GM12864 (cell line): ENCODE measurements at regions not wholly inside any gene's neighbourhood (a gene's known extent, or its start where the extent isn't known, plus 50 kb on each side); places are given as distances from the start of the nearest gene placed in this dataset.

Source experiments
- DNase-seq: peaks from one replicate; pipeline ENCODE4 v3.0.0-alpha.2; 2011; ENCODE audit warnings: low read depth
- H3K4me3 ChIP-seq: 2 replicates; pipeline ENCODE4 v1.5.1; 2011; ENCODE audit warnings: mild to moderate bottlenecking, low read depth, low read length, control low read depth
- TF ChIP-seq, protein P1 (sequence below): IDR thresholded peaks from 2 replicates; pipeline ENCODE4 v1.5.1; 2011; ENCODE audit warnings: low read depth, mild to moderate bottlenecking, moderate library complexity, low read length, control low read depth, inconsistent platforms; ENCODE audit errors: missing control alignments

DNA sequence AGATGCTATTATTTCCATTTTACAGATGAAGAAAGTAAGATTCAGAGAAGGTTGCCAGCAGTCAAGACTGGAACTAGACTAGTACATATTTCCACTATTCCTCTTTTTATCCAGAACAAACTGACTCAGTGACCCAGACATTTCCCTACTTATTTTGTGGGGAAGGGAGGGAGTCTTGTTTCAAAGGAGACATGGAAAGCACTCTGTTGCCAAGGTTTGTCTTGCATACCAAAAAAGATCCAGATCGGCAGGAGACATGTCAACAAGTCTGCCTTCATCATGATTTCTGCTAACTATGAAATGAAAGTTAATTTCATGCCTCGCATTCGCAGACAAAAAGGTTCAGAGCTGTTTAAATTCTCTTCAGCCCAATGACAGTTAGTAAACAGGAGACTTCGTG, 328.3 kb downstream of the DHX15 start:
- no peak overlapping the region for H3K4me3 ChIP-seq
- TF ChIP-seq, protein P1, sequence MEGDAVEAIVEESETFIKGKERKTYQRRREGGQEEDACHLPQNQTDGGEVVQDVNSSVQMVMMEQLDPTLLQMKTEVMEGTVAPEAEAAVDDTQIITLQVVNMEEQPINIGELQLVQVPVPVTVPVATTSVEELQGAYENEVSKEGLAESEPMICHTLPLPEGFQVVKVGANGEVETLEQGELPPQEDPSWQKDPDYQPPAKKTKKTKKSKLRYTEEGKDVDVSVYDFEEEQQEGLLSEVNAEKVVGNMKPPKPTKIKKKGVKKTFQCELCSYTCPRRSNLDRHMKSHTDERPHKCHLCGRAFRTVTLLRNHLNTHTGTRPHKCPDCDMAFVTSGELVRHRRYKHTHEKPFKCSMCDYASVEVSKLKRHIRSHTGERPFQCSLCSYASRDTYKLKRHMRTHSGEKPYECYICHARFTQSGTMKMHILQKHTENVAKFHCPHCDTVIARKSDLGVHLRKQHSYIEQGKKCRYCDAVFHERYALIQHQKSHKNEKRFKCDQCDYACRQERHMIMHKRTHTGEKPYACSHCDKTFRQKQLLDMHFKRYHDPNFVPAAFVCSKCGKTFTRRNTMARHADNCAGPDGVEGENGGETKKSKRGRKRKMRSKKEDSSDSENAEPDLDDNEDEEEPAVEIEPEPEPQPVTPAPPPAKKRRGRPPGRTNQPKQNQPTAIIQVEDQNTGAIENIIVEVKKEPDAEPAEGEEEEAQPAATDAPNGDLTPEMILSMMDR = no peak
- no peak for DNase-seq

DNA sequence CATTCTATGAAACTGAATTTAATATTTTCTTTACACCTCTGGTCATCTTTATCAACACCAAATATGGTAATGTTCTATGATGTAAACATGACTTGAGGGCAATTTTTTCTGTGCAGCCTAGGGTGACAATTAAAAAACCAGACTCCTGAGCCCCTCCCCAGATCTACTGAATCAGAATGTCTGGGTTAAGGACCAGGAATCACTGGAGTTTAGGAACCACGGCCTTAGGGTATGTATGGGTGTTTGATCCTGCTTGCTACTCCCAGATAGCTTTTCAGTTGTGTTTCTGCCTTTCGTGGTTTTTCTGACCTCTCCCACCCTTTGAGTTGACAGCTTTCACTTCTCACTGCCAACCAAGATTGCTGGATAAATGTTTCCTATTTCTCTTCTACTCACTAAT, 332.2 kb downstream of the DHX15 start:
- DNase-seq = no peak
- no peak overlapping the region for H3K4me3 ChIP-seq
- TF ChIP-seq, protein P1 = no peak

DNA sequence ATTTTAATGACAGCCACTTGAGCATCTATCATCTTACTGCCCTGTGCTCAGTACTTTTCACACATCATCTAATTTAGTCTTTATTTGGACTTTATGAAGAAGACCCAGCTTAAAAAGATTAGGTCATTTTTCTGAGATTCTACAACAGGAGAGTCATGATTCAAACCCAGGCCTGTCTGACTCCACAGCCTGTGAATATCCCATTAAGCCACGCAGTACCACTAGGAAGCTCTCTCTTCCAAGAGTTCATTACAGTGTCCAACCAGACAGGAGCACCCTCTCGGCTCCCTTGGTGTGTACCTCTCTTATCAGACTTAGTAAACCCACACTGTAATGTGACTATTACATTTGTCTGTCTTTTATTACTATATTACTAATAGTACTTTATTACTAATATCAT, 332.8 kb downstream of the DHX15 start:
- no peak for DNase-seq
- no peak overlapping the region for H3K4me3 ChIP-seq
- TF ChIP-seq, protein P1 = no peak

DNA sequence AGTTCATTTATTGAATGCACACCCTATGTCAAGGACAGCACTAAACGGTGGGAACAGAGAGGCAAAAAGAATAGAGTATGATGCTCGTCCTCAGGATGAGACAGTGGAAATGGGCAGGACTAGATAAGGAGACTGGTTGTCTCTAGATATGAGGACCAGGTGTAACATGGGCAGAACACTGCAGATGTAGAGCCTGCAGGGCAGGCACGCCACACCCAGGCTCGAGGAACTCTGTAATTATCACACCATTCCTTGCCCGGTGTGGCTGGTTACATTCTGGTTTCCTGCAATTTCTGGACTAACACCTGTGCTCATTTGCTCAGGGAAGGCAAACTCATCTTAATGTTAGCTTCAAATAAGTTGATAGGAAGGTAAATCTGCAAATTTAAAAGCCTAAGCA, 334.4 kb downstream of the DHX15 start:
- TF ChIP-seq, protein P1 = no peak
- DNase-seq = no peak
- H3K4me3 ChIP-seq = no peak overlapping the region

DNA sequence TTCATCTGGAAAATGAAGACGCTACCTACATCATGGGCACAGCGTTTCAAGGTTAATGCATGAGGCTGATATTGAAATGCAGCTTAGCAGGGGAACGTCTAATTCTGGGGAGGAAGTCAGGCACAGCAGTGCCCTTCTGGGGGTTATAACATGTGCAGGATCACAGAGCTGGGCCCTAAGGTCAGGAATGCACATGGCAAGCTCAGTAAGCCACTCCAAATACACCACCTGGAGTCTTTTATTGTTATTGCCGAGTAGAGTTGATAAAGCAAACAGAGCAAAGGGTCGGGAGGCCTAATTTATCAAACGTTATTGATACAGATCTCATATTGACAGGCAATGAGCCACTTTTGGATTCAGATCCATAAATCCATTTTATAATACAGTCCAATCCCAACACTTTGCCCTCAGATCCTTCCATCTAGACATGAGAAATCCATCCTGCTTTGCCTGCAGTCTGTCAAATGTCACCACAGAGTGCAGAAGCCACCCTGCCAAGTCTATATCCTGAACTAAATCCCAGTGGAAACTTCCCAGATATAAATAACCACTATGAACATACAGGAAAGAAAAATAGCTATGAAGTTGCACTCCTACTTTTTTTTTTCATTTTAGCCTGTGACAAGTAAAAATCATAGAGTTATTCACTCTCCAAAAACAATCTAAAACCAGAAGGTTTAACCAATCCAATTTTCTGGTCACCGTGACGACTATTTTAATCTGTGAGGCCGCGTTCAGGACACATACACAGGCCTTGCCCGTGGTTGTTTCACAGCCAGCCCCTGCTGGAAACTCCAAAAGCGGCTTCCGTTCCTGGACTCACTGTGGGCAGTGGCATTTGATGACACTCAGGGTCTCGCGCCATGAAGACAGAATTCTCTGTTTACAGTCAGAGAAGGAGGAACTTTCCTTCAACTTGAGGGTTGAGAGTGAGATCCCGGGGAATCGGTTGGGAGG, 335.4 kb downstream of the DHX15 start:
- TF ChIP-seq, protein P1 = no peak
- H3K4me3 ChIP-seq = no peak overlapping the region
- no peak for DNase-seq

DNA sequence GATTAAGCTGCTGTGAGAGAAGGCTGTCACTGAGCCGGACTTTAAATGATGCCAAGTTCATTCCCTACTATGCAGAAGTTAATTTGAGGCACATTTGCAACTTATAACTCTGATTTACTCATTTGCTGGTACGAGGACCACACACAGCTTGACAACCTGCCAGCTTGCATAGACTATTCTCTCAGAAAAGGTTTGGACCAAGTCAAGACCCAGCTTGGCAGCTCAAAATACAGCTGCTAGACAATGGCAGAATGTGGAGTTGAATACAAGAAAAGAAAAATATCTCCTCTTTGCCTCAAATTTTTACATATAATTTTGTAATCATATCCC, 338.9 kb downstream of the DHX15 start:
- TF ChIP-seq, protein P1 = no peak
- H3K4me3 ChIP-seq = no peak overlapping the region

More for the DNA sequence above, 338.9 kb downstream of the DHX15 start:
- no peak for DNase-seq
